Non-pigmented ciliary epithelial cell (primary cell): ENCODE measurements at regions not wholly inside any gene's neighbourhood (a gene's known extent, or its start where the extent isn't known, plus 50 kb on each side); places are given as distances from the start of the nearest gene placed in this dataset.
A peak's percentile ranks its signal among the peaks of the same experiment; 100 is the strongest.

Experiments
- DNase-seq: peaks from one replicate; pipeline ENCODE4 v3.0.0-alpha.2; 2010; ENCODE audit warnings: low read depth

DNA sequence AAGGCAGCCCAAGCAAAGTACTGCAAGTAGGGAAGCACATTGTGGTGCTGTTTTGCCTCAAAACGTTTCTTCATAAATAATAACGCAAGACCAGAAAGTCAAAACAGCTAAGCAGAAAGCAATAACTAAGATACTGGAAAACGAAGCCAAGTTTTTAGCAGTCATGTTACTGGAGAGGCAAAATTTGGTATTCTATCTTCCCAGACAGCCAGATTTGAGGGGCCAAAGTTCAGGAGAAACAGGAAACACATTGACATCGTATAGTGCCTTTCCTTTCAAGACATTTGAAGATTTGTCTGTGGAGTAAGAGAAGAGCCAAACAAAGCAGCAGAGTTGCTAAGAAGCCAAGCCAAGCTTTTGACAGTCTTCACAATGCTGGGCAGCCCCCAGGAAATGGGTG lies 843.6 kb upstream of the NECTIN3 start:
- no peak for DNase-seq

DNA sequence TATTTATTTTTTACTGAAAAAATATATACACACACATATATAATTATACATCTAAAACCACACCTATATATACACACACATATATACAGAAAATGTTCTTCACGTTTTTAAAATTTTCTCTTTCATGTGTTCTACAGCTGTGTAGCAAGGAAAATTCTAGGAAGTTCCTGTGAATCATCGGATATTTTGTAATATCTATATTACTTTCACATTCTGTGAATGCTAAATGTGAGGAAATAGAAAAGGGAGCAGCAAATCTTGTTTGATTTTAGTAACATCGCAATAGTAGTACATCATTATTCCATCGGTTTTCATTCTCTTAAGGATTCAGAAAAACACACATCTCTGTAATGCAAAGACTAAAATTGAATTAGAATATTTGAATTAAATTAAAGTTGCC lies 836.8 kb upstream of the NECTIN3 start:
- DNase-seq: no peak

GRCh38 chr3:110236976-110237610 lies 834.5 kb upstream of the NECTIN3 start:
- no peak for DNase-seq

DNA sequence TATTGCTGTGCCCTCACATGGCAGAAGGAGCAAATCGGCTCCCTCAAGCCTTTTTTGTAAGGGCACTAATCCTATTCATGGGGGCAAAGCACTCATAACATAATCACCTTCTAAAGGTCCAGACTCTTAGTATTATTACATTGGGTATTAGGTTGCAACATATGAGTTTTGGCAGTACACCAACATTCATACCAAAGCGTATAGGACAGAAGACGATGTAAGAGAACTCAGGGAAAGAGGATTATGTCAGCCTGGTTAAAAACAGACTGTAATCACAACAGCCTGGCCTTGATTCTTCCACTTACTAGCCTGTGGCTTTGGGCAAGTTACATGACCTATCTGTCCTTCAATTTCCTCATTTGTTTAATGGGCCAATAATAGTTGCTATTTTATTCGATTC lies 828.5 kb upstream of the NECTIN3 start:
- DNase-seq: peak; percentile 55

GRCh38 chr3:110246796-110247376 lies 824.7 kb upstream of the NECTIN3 start:
- DNase-seq: no peak

DNA sequence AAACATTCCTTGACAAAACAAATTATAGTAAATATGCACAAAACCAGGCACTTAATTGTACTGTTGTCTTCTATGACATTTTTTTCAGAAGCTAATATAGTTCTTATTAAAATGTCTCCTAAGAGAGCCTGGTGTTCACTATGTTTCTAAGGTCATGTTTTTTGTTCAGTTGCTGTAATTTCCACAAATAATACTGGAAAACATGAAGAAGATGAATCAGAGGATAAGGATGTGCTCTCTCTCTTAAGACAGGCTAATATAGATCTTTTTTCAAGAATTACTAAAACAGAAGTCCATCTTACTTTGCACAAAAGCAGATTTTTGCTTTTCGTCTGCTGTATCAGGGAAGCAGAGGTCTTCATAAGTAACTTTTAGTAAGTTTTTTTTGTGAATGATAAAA lies 823.0 kb upstream of the NECTIN3 start:
- no peak for DNase-seq

DNA sequence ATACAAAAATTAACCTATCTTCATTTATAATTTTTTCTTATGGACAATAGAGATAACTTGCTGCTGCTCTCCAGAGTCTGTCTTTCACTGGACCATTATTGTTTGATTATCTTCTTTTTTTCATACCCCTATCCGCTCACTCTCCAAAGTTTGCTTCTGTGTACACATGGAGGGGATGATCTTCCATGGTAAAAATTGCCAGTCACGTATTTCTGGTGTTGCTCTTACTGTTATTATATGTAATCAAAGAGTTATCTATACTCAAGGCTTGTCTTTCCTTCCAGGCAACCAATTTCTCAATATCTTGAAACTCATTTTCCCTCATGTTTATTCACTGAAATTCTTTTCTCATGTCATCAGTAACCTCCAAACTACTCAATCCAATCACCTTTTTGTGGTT lies 817.8 kb upstream of the NECTIN3 start:
- no peak for DNase-seq

- no peak for DNase-seq
These were observed 817.0 kb upstream of the NECTIN3 start for GRCh38 chr3:110254591-110254990.

GRCh38 chr3:110261141-110261540 lies 810.5 kb upstream of the NECTIN3 start:
- DNase-seq: no peak

GRCh38 chr3:110262896-110263295 lies 808.7 kb upstream of the NECTIN3 start:
- DNase-seq: no peak

DNA sequence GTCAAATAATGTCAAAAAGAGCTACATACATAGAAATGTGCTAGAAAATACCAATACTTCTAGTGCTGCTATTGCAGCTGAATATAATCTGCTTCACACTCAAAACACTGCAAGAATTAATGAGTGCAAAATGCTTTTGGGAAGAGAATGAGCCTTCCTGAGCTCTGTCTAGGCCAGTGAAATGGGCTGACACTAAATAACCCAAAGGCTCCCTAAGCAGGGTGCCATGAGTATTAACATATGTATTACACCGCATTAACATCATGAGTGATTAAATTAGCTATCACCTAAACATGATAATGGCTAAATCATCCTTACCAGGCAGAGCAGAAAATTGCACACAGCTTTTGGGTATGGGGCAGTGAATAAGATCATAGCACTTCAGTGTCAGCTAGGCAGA lies 806.3 kb upstream of the NECTIN3 start:
- DNase-seq: no peak

DNA sequence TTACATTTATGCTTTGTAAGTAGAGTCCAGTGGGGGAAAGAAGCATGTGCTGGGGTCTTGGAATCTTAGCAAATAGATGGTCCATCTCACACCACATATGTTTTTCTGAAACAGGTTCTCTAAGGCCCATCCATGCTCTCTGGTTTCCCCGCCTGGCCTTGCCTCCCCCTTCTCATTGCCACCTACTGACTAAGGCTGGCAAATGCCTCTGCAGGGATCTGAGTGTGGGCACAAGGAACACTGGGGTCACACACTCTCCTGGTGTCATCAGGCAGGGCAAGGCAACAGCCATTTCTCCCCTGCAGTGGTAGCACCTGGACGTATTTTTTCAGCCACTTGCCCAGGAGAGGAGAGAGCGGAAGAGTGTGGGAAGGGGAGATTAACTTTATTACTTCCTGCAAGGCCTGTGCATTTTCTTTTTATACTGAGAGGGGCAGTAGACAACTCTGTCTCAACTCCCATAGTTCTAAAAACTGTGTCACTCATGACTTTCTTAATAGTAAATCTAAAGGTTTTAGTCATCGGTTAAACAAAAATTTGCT lies 804.2 kb upstream of the NECTIN3 start:
- DNase-seq: no peak

GRCh38 chr3:110272525-110272924 lies 799.1 kb upstream of the NECTIN3 start:
- no peak for DNase-seq

- DNase-seq: no peak
These were observed 779.6 kb upstream of the NECTIN3 start for GRCh38 chr3:110291886-110292501.

DNA sequence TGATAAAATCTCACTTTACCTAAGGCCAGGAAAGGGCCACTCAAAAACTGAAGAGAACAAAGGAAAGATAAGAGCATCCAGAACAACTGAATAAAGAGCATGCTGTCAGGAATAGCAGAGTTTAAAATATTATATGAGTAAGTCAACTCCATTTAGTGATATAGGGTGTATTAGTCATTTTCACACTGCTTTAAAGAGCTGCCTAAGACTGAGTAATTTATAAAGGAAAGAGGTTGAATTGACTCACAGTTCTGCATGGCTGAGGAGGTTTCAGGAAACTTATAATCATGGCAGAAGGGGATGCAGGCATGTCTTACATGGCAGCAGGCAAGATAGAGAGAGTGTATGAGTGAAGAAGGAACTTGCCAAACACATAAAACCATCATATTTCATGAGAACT lies 778.0 kb upstream of the NECTIN3 start:
- DNase-seq: no peak

- peak; percentile 13 for DNase-seq
These were observed 774.7 kb upstream of the NECTIN3 start for GRCh38 chr3:110296885-110297284.

DNA sequence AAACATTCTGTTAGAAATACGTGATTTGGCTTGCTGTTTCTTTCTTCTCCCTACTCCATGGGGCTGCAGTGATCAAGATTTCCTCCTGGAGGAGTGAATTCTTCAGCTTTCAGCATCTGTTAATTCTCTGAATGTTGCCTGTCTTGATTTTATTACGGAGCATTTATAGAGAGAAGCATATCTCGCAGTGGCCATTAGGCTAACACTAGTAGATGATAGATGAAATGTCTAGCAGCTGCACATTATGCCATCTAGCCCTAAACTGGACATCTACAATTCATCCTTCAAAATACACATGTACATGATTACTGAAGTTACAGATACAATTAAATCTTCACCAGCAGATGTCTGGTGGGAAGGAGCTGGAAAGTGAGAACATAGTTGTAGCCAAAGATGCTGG lies 769.8 kb upstream of the NECTIN3 start:
- DNase-seq: no peak

- peak; percentile 50 for DNase-seq
These were observed 764.4 kb upstream of the NECTIN3 start for GRCh38 chr3:110307065-110307809.

DNA sequence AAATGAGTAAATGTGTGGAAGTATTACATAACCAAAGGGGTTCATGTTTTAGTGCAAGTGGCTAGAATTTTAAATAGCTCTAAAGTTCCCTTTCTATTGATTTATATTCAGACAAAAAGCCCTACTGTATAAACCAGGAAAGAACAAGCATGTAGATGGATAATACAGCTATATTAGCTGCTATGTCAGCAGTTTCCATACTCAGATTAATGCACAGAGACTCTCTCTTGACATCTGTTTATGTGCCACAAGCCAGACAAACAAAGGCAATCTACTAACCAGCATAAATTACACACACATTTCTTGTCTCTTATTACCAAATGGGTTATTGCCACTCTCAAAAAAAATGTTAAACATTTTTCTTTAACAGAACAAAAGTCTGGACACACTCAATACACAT lies 760.1 kb upstream of the NECTIN3 start:
- DNase-seq: no peak

GRCh38 chr3:110314512-110315114 lies 757.0 kb upstream of the NECTIN3 start:
- DNase-seq: no peak

DNA sequence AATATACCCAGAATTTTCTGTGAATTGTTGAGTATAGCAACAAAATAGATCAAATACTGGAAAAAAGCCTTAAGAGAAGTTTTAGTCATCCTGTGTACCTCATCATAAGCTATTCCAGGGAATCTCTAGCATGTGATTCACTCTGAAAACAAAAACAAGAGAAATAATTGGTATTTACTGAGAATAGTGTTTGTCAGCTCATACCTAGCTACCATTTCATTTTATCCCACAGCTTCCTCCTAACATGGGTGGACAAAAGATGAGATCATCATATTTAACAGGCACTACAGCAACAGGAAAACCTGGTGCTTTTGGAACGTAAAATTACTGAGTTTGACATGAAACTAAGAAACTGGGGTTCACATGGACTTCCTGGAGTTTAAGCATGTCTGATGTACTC lies 753.5 kb upstream of the NECTIN3 start:
- DNase-seq: peak; percentile 28

DNA sequence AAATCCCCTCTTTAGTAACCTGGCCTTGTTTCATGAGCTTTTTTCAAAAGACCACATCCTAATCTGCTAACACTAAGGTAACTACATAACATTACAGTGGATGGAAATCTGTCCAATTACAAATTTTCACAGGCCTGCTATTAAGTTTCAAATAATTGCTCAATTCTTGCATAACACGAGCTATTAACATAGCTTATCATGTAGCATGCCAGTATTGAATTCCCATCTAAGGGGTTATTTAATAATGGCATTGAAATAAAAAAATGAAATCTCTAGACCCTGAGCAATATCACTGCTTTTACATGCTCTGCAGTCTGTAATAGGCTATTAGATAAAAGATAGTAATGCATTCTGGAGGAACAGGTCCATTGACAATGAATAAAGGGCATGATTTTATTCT lies 748.3 kb upstream of the NECTIN3 start:
- no peak for DNase-seq
